Upper lobe of right lung (tissue), 1 donor: ENCODE measurements at regions not wholly inside any gene's neighbourhood (a gene's known extent, or its start where the extent isn't known, plus 50 kb on each side); places are given as distances from the start of the nearest gene placed in this dataset.
A peak's percentile ranks its signal among the peaks of the same experiment; 100 is the strongest.

Experiments used
- ATAC-seq: fragments of 200-7000 bp; cut with Tn5 transposase; one replicate; pipeline ENCODE4 v1.9.1; 2020; ENCODE audit warnings: mild to moderate bottlenecking, moderate library complexity
- DNase-seq: peaks from one replicate; pipeline ENCODE4 v3.0.0-alpha.2; 2020
- H3K27ac ChIP-seq: fragments of 200-600 bp; one replicate; pipeline ENCODE4 v1.8.0; 2022
- H3K27me3 ChIP-seq: fragments of 200-600 bp; one replicate; pipeline ENCODE4 v1.8.0; 2022; ENCODE audit warnings: mild to moderate bottlenecking
- H3K36me3 ChIP-seq: fragments of 200-600 bp; one replicate; pipeline ENCODE4 v1.8.0; 2022
- H3K4me1 ChIP-seq: fragments of 200-600 bp; one replicate; pipeline ENCODE4 v1.8.0; 2022
- H3K4me3 ChIP-seq: fragments of 200-600 bp; one replicate; pipeline ENCODE4 v1.8.0; 2022; ENCODE audit warnings: mild to moderate bottlenecking
- H3K9me3 ChIP-seq: fragments of 200-600 bp; one replicate; pipeline ENCODE4 v1.8.0; 2022
- intact Hi-C: fragments of 100-400 bp; cut with DNase I; formaldehyde crosslinking; loops from one replicate; pipeline ENCODE4 v1.11.0; 2022
- TF ChIP-seq, protein P1 (sequence below): fragments of 200-600 bp; IDR thresholded peaks from one replicate; pipeline ENCODE4 v1.8.0; 2022; ENCODE audit warnings: antibody characterized with exemption
- donor health status: DM: no; HTN: yes; CAD: no; lungs with severe emphysema.

DNA sequence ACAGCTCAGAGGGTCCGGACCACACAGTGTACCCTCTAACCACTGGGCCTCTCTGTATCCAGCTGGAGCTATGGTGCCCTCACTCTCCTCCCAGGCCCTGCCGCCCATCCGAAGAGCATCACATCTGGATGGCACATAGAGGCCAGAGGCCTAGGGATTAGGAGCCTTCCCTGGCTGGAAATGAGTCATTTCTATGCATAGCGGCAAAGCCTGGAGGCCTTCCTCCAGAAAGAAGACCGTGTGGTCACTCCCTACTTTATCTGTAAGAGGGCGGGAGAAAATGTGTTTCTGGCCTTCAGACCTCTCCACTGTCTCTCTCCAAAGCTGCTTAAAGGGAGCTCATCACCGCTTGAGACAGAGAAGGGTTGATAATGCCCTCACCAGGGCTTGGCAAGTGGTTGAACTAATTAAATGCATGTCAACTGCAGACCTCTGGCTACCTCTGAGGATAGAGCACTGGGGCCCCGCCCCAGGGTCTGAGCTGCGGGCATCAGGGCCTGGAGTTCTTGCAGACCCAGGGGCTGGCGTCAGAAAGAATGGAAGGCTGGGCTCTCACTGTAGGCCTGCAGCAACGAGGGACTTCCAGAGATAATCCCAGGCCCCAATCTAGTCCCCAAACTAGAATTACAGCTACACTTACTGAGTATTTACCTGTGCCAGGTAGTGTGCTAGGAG, 122.2 kb downstream of the IRX5 start:
- DNase-seq (peak; percentile 34), ATAC-seq (no peak)
- H3K27ac ChIP-seq = no peak overlapping the region
- H3K4me3 ChIP-seq = no peak overlapping the region
- TF ChIP-seq, protein P1, sequence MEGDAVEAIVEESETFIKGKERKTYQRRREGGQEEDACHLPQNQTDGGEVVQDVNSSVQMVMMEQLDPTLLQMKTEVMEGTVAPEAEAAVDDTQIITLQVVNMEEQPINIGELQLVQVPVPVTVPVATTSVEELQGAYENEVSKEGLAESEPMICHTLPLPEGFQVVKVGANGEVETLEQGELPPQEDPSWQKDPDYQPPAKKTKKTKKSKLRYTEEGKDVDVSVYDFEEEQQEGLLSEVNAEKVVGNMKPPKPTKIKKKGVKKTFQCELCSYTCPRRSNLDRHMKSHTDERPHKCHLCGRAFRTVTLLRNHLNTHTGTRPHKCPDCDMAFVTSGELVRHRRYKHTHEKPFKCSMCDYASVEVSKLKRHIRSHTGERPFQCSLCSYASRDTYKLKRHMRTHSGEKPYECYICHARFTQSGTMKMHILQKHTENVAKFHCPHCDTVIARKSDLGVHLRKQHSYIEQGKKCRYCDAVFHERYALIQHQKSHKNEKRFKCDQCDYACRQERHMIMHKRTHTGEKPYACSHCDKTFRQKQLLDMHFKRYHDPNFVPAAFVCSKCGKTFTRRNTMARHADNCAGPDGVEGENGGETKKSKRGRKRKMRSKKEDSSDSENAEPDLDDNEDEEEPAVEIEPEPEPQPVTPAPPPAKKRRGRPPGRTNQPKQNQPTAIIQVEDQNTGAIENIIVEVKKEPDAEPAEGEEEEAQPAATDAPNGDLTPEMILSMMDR = no peak
- intact Hi-C loops = no loop called here
- H3K9me3 ChIP-seq = no peaks in the 10 kb centered on the region
- no peaks in the 10 kb centered on the region for H3K4me1 ChIP-seq
- H3K27me3 ChIP-seq = peaks cover 28% of the 10 kb centered on the region
- no peaks in the 10 kb centered on the region for H3K36me3 ChIP-seq

DNA sequence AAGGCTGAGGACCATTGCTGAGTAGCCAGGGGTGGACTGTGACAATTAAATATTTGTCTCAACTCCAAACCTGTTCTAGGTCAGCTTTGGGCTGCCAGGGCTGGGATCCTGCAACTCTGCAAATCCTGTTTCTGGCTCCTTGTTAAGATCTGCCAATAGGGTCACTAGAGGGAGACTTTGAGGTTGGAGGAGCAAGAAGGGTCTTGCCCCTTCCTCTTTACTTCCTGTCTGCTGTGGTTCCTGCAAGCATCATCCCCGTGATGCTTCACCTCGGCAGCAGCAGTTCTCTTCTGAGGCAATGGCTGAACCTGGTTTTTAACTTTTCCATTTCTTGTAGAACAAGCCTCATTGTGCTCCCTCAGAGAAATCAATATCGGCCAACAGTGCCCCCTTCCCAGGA, 124.6 kb downstream of the IRX5 start:
- DNase-seq (peak; percentile 1), ATAC-seq (no peak)
- intact Hi-C loops = no loop called here
- Histone ChIP-seq H3K36me3 (no peaks in the 10 kb centered on the region), H3K27ac (no peak overlapping the region), H3K27me3 (peaks cover 37% of the 10 kb centered on the region), H3K9me3 (no peaks in the 10 kb centered on the region), H3K4me3 (no peak overlapping the region), H3K4me1 (no peaks in the 10 kb centered on the region)
- TF ChIP-seq, protein P1 = no peak

DNA sequence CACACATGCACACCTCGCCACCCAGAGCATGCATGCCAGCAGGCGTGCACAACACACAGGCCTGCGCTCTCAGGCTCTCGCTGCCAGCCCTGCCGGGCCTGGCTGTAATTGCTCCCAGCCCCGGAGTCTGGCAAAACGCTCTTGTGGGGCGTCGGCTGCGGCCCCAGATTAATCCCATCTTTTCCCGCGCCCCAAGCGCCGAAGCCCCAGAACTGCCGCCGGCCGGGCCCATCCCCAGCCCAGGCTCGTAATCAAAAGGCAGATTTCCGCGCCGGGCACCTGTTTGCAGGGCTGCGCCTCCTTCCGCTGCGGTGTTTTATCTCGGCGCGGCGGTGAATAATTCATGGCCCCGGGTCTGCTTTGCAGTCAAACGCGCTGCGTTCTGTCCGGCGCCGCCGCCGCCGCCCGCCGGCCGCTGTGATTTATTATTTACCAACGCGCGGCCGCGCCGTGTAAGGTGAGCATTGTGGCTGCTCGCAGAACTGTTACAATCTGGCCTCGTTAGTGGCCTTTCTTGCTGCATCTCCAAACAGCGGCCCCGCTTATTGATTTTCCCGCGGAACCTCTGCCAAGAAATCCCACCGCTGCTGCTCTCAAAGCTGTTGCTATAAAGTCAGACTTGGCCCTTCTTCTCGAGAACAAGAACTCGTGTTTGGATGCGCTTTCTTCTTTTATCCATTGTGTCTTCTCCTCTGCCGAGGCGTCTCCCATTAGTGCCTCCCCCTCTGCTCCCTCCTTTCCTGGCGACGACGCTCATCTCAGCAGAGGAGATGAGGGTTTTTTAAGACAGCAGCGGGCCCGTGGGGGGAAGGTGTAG, 126.1 kb downstream of the IRX5 start:
- Histone ChIP-seq H3K27ac (no peak overlapping the region), H3K4me3 (no peak overlapping the region), H3K9me3 (no peaks in the 10 kb centered on the region), H3K36me3 (no peaks in the 10 kb centered on the region), H3K4me1 (no peaks in the 10 kb centered on the region), H3K27me3 (peaks cover 41% of the 10 kb centered on the region)
- DNase-seq = peak; percentile 42
- no peak for ATAC-seq
- intact Hi-C loops = no loop called here
- TF ChIP-seq, protein P1 = no peak

DNA sequence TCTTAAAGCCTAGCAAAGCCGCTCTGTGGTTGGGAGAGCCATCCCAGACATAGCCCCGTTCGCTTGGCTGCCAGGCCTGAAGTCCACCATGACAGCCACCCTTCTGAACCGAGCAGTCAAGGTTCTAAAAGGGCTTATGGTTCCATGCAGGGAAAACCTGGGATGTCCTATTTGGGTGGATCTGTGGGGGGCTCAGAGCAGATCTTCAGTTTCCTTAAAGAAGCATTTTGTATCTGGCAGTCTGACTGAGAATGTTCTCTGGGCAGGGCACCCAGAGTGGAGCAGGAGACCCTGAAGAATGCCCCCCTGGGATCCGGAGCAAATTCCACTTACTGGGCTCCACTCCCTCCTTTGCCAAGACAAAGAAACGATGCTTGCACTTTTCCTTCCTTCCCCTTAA, 127.2 kb downstream of the IRX5 start:
- Histone ChIP-seq H3K4me1 (no peaks in the 10 kb centered on the region), H3K36me3 (no peaks in the 10 kb centered on the region), H3K27me3 (peaks cover 43% of the 10 kb centered on the region), H3K27ac (no peak overlapping the region), H3K4me3 (no peak overlapping the region), H3K9me3 (no peaks in the 10 kb centered on the region)
- intact Hi-C loops = no loop called here
- no peak for ATAC-seq
- peak; percentile 17 for DNase-seq
- TF ChIP-seq, protein P1 = no peak

DNA sequence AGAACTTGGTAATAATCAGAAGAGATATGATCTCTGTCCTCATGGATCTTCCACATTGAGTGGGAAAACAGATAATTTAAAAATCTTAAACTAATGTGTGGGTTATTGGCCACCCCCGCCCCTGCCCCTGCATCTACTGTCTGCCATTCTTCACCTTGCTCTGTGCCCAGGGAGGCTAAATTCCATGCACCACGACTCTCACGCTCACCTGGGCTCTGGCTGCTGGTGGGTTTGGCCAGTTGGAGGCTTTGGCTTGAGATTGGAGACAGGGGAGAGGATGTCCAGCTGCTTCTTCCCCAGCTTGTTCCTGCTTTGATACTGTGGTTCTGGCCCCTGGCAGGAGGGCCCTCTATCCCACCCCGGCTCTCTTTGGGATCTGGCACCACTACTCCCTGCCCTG, 127.9 kb downstream of the IRX5 start:
- Histone ChIP-seq H3K36me3 (no peaks in the 10 kb centered on the region), H3K27ac (no peak overlapping the region), H3K27me3 (peaks cover 43% of the 10 kb centered on the region), H3K9me3 (no peaks in the 10 kb centered on the region), H3K4me1 (no peaks in the 10 kb centered on the region), H3K4me3 (no peak overlapping the region)
- intact Hi-C loops = no loop called here
- TF ChIP-seq, protein P1 = no peak
- no peak for ATAC-seq
- peak; percentile 33 for DNase-seq
